Endodermal cell (in vitro differentiated cells): ENCODE measurements at regions not wholly inside any gene's neighbourhood (a gene's known extent, or its start where the extent isn't known, plus 50 kb on each side); places are given as distances from the start of the nearest gene placed in this dataset.
"Not testable (repeated sequence)": the region's sequence is repeated elsewhere in the genome, so short reads cannot be mapped to it uniquely, and the experiment has no call there.

Experiments used
- DNase-seq: peaks from one replicate; pipeline ENCODE4 v3.0.0-alpha.2; 2017
- H3K27ac ChIP-seq: 2 replicates; pipeline ENCODE4 v1.5.1; 2013; ENCODE audit warnings: mild to moderate bottlenecking, low read depth, low read length, moderate library complexity
- H3K27me3 ChIP-seq: 2 replicates; pipeline ENCODE4 v1.6.1; 2013; ENCODE audit warnings: mild to moderate bottlenecking, low read length, moderate library complexity; ENCODE audit not compliant: insufficient read depth, control insufficient read depth, poor library complexity, severe bottlenecking
- H3K36me3 ChIP-seq: 2 replicates; pipeline ENCODE4 v1.7.0; 2013; ENCODE audit warnings: mild to moderate bottlenecking, low read length, moderate library complexity; ENCODE audit not compliant: control insufficient read depth, insufficient read depth
- H3K4me1 ChIP-seq: one replicate; pipeline ENCODE4 v1.7.0; 2013; ENCODE audit warnings: low read length; ENCODE audit not compliant: control insufficient read depth, insufficient read depth
- H3K4me3 ChIP-seq: 2 replicates; pipeline ENCODE4 v1.5.1; 2013; ENCODE audit warnings: mild to moderate bottlenecking, low read length, moderate library complexity
- H3K9ac ChIP-seq: 2 replicates; pipeline ENCODE4 v1.6.1; 2013; ENCODE audit warnings: mild to moderate bottlenecking, low read length, moderate library complexity; ENCODE audit not compliant: poor library complexity, severe bottlenecking; ENCODE audit errors: extremely low read depth
- H3K9me3 ChIP-seq: 2 replicates; pipeline ENCODE4 v1.6.1; 2013; ENCODE audit warnings: mild to moderate bottlenecking, low read length, moderate library complexity; ENCODE audit not compliant: control insufficient read depth
- H3K27ac Mint-ChIP-seq: 2 replicates; pipeline ENCODE4 v1.8.0; 2020; ENCODE audit warnings: mixed read lengths
- H3K27me3 Mint-ChIP-seq: 2 replicates; pipeline ENCODE4 v1.8.0; 2021; ENCODE audit warnings: mild to moderate bottlenecking, mixed read lengths; ENCODE audit not compliant: insufficient read depth
- H3K36me3 Mint-ChIP-seq: 2 replicates; pipeline ENCODE4 v1.8.0; 2020; ENCODE audit warnings: low read depth, mixed read lengths
- H3K4me1 Mint-ChIP-seq: 2 replicates; pipeline ENCODE4 v1.8.0; 2020; ENCODE audit warnings: mixed read lengths
- H3K4me3 Mint-ChIP-seq: 2 replicates; pipeline ENCODE4 v1.8.0; 2020; ENCODE audit warnings: mild to moderate bottlenecking, moderate library complexity, mixed read lengths
- H3K9me3 Mint-ChIP-seq: 2 replicates; pipeline ENCODE4 v1.8.0; 2020; ENCODE audit warnings: mild to moderate bottlenecking, mixed read lengths
- WGBS, 2 experiments: methylation state at CpG; one replicate each; pipeline versions ENCODE4 v1.1.5 to v1.1.7; 2013; ENCODE audit warnings: missing lambda C conversion rate in 2 of 2, mixed read lengths in 1 of 2; ENCODE audit not compliant: insufficient coverage in 1 of 2, insufficient read length in 1 of 2; 5-methylcytosine and 5-hydroxymethylcytosine counted together

- H3K4me1 ChIP-seq: peaks cover 11% of the 10 kb centered on the region
- H3K27me3 ChIP-seq, H3K9ac ChIP-seq, H3K4me3 ChIP-seq, H3K36me3 ChIP-seq, H3K36me3 Mint-ChIP-seq, H3K27ac Mint-ChIP-seq, H3K4me3 Mint-ChIP-seq, H3K9me3 ChIP-seq, H3K27ac ChIP-seq, H3K9me3 Mint-ChIP-seq, DNase-seq, H3K27me3 Mint-ChIP-seq: not testable (repeated sequence)
- WGBS, 2 experiments: 100% methylated on average over 2 of the region's 5 CpGs; no CpG with 5 or more reads in 1 of the 2 experiments
- peaks cover 23% of the 10 kb centered on the region for H3K4me1 Mint-ChIP-seq
Observed at GRCh38 chr17:20653391-20653790, 73.9 kb downstream of the CDRT15L2 start.

DNA sequence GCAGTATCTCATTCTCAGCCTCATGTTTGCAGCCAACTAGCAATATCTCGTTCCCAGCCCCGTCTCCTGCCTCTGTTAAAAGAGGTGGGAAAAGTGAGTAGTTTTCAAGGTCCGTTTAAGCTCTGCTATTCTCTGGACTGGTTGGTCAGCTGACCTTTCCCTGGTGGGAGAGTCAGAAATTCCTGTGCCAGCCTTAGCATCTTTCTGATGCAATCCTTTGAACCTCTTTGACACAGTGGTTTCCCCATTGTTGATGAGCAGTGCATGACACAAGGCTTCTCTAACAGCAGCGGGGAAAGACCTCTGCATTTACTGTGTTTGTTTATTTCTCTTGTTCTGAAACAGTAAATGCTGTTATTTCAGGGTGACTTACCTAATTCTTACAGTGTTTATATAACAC lies 74.6 kb downstream of the CDRT15L2 start:
- peaks cover 11% of the 10 kb centered on the region for H3K4me1 ChIP-seq
- H3K36me3 ChIP-seq, H3K9me3 Mint-ChIP-seq, H3K27me3 ChIP-seq, H3K4me3 ChIP-seq, DNase-seq, H3K27ac Mint-ChIP-seq, H3K9me3 ChIP-seq, H3K27me3 Mint-ChIP-seq, H3K27ac ChIP-seq, H3K9ac ChIP-seq, H3K36me3 Mint-ChIP-seq, H3K4me3 Mint-ChIP-seq: not testable (repeated sequence)
- WGBS, 2 experiments: 75 to 82% methylated on average over 2 to 3 of the region's 4 CpGs
- H3K4me1 Mint-ChIP-seq: peaks cover 23% of the 10 kb centered on the region

DNA sequence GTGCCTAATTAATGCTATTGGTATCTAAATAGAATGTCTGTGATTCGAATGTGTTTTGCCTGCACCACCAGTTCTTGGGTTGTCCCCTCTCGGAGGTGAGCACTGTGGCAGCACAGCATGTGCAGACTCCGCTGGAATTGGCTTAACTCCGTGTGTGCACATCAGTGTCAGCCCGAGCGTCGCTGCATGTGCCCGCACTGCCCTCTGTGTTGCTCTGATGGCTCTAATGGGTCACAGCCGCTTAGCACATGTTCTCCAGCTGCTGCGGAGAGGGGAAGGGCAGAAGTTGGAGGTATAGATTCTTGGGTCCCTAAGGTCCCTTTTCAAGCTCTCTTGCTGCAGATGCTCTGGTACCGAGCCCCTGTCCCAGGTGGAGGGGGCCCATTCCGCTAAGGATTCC lies 75.1 kb downstream of the CDRT15L2 start:
- not testable (repeated sequence) for DNase-seq, H3K4me3 Mint-ChIP-seq, H3K9ac ChIP-seq, H3K36me3 ChIP-seq, H3K9me3 Mint-ChIP-seq, H3K9me3 ChIP-seq, H3K27me3 Mint-ChIP-seq, H3K27ac ChIP-seq, H3K27ac Mint-ChIP-seq, H3K4me3 ChIP-seq, H3K27me3 ChIP-seq, H3K36me3 Mint-ChIP-seq
- 83 to 91% methylated on average over 2 to 5 of the region's 12 CpGs for WGBS, 2 experiments
- H3K4me1 Mint-ChIP-seq: peaks cover 23% of the 10 kb centered on the region
- H3K4me1 ChIP-seq: peaks cover 11% of the 10 kb centered on the region

DNA sequence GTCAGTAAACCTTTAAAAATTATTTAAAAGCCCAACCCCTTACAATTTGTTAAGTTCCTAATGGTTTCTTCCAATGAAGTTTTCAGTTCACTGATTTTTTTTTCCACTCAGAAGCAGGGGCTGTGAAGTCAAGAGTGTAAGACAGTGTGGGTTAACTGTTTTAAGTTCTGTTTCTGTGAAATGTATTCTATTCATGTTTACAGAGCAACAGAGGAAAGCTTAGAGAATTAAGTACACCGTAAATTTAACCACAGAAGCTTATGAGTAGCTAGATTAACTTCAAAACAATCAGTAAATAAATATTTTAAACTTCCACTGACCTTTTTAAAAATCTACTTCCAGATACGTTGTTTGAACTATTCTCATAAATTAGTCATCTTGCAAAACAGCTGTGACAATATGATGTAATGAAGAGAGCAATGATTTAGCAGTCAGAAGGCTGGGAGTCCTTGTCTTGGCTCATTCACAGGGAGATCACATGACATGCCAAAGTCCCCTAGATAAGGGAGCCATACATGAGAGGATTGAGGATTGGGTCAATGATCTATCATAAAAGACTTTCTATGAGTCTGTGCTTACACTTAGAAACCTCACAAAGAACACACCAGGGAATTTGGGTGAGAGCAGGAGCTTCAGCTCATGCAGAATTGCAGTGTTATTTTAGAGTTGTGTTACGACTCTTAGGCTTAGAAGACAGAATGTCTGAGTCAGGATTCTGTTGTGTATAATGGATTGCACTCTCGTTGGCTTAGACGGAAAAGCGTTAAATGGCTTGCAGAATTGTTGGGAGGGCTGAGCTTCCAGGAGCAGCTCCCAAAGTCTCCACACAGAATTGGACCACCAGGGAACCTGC lies 85.8 kb downstream of the CDRT15L2 start:
- H3K36me3 ChIP-seq, H3K27ac Mint-ChIP-seq, H3K9ac ChIP-seq, DNase-seq, H3K36me3 Mint-ChIP-seq, H3K27me3 Mint-ChIP-seq, H3K4me3 Mint-ChIP-seq, H3K9me3 Mint-ChIP-seq, H3K4me3 ChIP-seq, H3K4me1 ChIP-seq, H3K4me1 Mint-ChIP-seq, H3K27ac ChIP-seq, H3K9me3 ChIP-seq, H3K27me3 ChIP-seq: not testable (repeated sequence)
- WGBS, 2 experiments: 100% methylated on average over 1 of the region's 6 CpGs; no CpG with 5 or more reads in 1 of the 2 experiments

GRCh38 chr17:20666689-20667088 lies 87.2 kb downstream of the CDRT15L2 start:
- not testable (repeated sequence) for H3K4me1 ChIP-seq, DNase-seq, H3K9ac ChIP-seq, H3K4me3 Mint-ChIP-seq, H3K27ac ChIP-seq, H3K4me1 Mint-ChIP-seq, H3K27me3 Mint-ChIP-seq, H3K27me3 ChIP-seq, H3K27ac Mint-ChIP-seq, H3K4me3 ChIP-seq, H3K36me3 Mint-ChIP-seq, H3K36me3 ChIP-seq, H3K9me3 ChIP-seq, H3K9me3 Mint-ChIP-seq
- 70 to 89% methylated on average over 2 to 5 of the region's 6 CpGs for WGBS, 2 experiments

DNA sequence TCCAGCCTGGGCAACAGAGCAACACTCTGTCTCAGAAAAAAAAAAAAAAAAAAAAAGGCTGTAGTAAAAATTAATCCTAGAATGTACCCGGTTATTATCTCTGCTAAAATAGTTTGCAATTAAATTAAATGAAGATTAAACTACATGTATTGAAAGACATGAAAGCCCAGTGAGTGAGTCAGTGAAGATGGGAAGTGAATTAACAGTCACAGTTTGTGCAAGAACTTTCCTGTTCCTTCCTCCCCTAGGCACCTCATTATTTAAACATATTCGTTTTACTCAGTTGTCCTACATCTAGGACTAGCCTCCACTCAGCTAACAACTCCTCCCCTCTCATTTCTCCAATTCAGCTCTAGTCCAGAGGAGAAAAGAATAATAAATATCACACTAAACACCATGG lies 88.2 kb downstream of the CDRT15L2 start:
- H3K9me3 ChIP-seq, H3K27ac ChIP-seq, H3K9ac ChIP-seq, H3K9me3 Mint-ChIP-seq, H3K4me3 ChIP-seq, H3K4me1 ChIP-seq, H3K27ac Mint-ChIP-seq, H3K4me3 Mint-ChIP-seq, H3K36me3 ChIP-seq, DNase-seq, H3K27me3 Mint-ChIP-seq, H3K27me3 ChIP-seq, H3K4me1 Mint-ChIP-seq, H3K36me3 Mint-ChIP-seq: not testable (repeated sequence)
- WGBS, 2 experiments: 82% methylated on average over 1 of the region's 2 CpGs; no CpG with 5 or more reads in 1 of the 2 experiments

- H3K27me3 ChIP-seq, DNase-seq, H3K27me3 Mint-ChIP-seq, H3K9me3 Mint-ChIP-seq, H3K4me1 ChIP-seq, H3K9me3 ChIP-seq, H3K4me3 ChIP-seq, H3K27ac ChIP-seq, H3K4me3 Mint-ChIP-seq, H3K9ac ChIP-seq, H3K36me3 ChIP-seq, H3K27ac Mint-ChIP-seq, H3K36me3 Mint-ChIP-seq, H3K4me1 Mint-ChIP-seq: not testable (repeated sequence)
- 80 to 93% methylated on average over 1 to 4 of the region's 4 CpGs for WGBS, 2 experiments
Observed at GRCh38 chr17:20668316-20668715, 88.8 kb downstream of the CDRT15L2 start.
